Pons (tissue), 1 donor: ENCODE measurements at regions not wholly inside any gene's neighbourhood (a gene's known extent, or its start where the extent isn't known, plus 50 kb on each side); places are given as distances from the start of the nearest gene placed in this dataset.
"Not testable (repeated sequence)": the region's sequence is repeated elsewhere in the genome, so short reads cannot be mapped to it uniquely, and the experiment has no call there.

Experiments used
- DNase-seq: peaks from one replicate; pipeline ENCODE4 v3.0.0-alpha.2; 2016; ENCODE audit warnings: low spot score

DNA sequence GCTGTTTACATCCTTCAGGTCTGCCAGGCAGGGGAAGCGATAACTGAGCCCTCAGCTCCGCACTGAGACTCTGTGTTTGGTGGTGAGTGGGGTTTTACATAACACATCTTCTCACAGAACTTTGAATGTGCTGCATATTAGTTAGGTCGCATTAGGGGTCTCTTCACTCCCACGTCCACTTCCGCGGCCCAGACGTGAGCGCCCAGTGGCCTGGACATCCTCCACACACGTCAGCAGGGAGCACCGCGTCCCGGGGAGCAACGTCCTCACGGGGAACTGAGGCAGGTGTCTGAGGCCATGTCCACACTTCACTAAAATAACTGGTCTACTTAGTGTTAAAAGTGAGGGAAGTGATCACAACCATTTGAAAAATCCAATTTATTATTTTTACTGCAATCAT is 100.4 kb upstream of the SATB2 start:
- no peak for DNase-seq

- DNase-seq: no peak
Measured at GRCh38 chr2:199556527-199557285, 99.0 kb upstream of the SATB2 start.

GRCh38 chr2:199554026-199554425 is 96.3 kb upstream of the SATB2 start:
- no peak for DNase-seq

GRCh38 chr2:199552141-199552540 is 94.4 kb upstream of the SATB2 start:
- no peak for DNase-seq

DNA sequence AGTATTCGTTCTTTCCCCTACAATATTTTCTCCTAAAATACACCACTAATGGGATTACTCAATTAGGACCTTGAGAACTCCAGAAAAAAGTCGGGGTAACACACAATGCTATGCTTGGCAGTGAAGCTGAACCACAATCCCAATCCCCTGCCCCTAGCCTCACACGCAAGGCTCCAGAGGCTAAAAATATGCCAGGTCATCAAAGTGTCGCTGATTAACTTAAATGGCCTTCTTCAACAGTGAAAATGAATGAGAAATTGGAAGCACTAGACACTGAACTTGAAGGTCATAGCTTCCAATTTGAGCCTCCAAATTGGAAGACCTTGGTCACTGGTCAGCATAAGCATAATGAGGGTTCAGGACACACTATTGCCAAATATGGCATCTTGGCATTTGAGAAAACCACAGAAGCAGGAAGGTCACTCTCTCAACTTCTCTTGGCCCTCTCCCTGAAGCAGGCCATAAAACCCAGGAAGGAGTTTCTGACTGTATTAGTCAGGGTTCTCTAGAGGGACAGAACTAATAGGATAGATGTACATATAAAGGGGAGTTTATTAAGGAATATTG is 86.0 kb upstream of the SATB2 start:
- no peak for DNase-seq

- DNase-seq: no peak
Measured at GRCh38 chr2:199535445-199536177, 77.9 kb upstream of the SATB2 start.

- not testable (repeated sequence) for DNase-seq
Measured at GRCh38 chr2:199533873-199534272, 76.1 kb upstream of the SATB2 start.

DNA sequence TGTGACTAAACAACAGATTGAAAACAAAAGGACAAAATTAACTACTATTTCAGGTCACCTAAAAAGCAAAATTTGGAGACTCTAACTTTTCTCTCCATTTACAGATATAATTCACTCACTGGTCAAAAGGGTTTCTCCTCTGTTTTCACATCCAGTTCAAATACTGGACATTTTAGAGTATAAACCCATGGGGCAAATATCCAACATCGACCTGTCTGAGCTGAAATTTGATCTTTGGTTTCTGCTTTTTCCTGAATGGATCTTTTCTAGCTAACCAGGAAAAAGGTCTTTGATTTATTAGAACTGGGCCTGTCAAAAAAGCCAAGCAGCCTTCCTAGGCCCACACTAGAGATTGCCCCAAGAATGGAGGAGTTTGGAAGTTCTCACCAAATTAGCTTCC is 69.3 kb upstream of the SATB2 start:
- DNase-seq: no peak

DNA sequence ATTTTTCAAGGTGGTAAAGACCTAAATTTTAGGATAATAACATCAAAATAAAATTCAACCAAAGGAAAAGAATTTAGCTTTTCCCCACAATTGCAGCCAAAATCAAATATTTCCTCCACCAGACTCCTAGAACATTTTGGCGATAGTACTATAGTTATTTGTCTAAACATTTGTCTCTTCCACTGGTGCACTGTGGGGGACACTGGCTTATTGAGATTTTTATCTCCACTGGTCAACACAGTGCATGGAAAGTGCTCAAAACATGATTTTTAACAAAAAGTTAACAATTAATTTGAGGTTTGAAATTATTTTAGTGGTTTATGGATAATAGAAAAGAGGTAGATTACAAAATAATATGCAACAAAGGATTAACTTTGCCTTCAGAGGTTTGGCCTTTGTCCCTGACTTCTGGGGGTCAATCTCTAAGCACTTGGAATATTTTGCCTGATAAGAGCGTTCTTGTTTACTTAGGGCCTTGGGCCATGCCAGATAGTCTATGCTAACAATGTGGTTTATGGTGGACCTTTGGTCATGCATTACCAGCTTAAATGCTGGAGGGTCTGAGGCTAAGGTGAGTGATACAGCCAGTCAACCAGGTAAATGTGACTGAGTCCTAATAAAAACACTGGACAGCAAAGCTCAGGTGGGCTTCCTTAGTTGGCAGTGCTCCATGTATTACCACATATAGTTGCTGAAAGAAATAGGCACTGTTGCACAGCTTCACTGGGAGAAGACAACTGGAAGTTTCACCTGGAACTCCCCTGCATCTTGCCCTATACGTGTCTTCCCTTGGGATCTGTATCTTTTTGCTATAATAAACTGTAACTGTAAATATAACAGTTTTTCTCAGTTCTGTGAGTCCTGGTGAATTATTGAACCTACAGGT is 67.2 kb upstream of the SATB2 start:
- no peak for DNase-seq

DNA sequence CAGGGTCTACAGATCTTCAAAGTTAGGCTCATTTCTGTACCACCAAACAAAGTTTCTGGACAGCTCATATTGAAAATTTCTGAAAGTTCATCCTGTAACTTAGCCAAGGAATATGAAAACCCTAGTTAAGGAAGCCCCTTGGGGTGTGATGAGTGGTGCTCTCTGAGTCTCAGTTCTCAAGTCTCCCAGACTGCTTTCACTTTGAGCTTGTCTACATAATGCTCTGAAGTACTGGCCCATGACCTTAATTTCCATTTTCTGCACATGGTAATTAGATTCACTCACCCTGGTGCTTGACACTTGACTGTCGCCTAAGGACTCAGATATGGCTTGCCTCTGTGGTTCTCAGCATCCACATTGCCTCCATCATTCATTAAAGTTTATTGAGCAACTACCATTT is 51.7 kb upstream of the SATB2 start:
- no peak for DNase-seq
